ENCODE measurements at regions not wholly inside any gene's neighbourhood (a gene's known extent, or its start where the extent isn't known, plus 50 kb on each side); places are given as distances from the start of the nearest gene placed in this dataset.

GRCh38 chr1:218813237-218813636 is 360.4 kb upstream of the LYPLAL1 start:
- TF ChIP-seq EZH2 (IDR thresholded peaks at IDR 0.05) (no peak), POLR2AphosphoS5 (IDR thresholded peaks at IDR 0.05; ENCODE audit: borderline replicate concordance, low read depth, low read length) (no peak)
